ENCODE measurements at regions not wholly inside any gene's neighbourhood (a gene's known extent, or its start where the extent isn't known, plus 50 kb on each side); places are given as distances from the start of the nearest gene placed in this dataset.

- no peak overlapping the region for H3K27ac ChIP-seq (ENCODE audit: insufficient read length, low read depth, low read length)
- H3K27ac Mint-ChIP-seq = no peak overlapping the region
- H3K4me1 Mint-ChIP-seq = peaks cover 14 to 16% of the 10 kb centered on the region in 2 experiments
Measured at GRCh38 chr13:33945477-33945876, 127.5 kb downstream of the RFC3 start.

More at GRCh38 chr13:33945477-33945876, 127.5 kb downstream of the RFC3 start:
- Histone ChIP-seq H3K23me2 (ENCODE audit: insufficient read length, low read depth, low read length, poor library complexity, severe bottlenecking) (no peaks in the 10 kb centered on the region), H3K18ac (ENCODE audit: insufficient read length, low read depth, low read length) (no peak overlapping the region), H2BK15ac (ENCODE audit: low read depth, low read length) (no peak overlapping the region), H3K4ac (ENCODE audit: low read depth, low read length) (no peak overlapping the region), H3K4me1 (ENCODE audit: insufficient read depth, low read length) (no peaks in the 10 kb centered on the region), H3K79me1 (ENCODE audit: insufficient read depth, low read depth, low read length, poor library complexity, severe bottlenecking) (no peaks in the 10 kb centered on the region), H3K27me3 (ENCODE audit: insufficient read depth, low read length) (no peaks in the 10 kb centered on the region), H4K20me1 (ENCODE audit: control insufficient read depth, insufficient read depth, insufficient read length) (no peaks in the 10 kb centered on the region), H3T11ph (ENCODE audit: low read length) (no peak overlapping the region), H2BK120ac (ENCODE audit: low read depth, low read length, poor library complexity, severe bottlenecking) (no peak overlapping the region), H3K9me3 (ENCODE audit: control insufficient read depth, low read depth, low read length) (no peaks in the 10 kb centered on the region), H3K4me2 (ENCODE audit: insufficient read depth, insufficient read length, low read length) (no peak overlapping the region), H3K79me2 (ENCODE audit: insufficient read depth, low read length) (no peaks in the 10 kb centered on the region), H3K56ac (ENCODE audit: insufficient read length, low read depth, low read length) (no peak overlapping the region), H4K8ac (replicated peaks; ENCODE audit: insufficient read length, low read depth, low read length) (no peak overlapping the region), H2AK5ac (ENCODE audit: insufficient read length, low read length) (no peak overlapping the region), H2BK5ac (ENCODE audit: insufficient read length, low read length) (no peak overlapping the region), H3K9ac (ENCODE audit: extremely low read depth, insufficient read length, low read length) (no peak overlapping the region), H4K5ac (ENCODE audit: insufficient read length, low read depth, low read length) (no peak overlapping the region), H2BK12ac (ENCODE audit: insufficient read length, low read depth, low read length) (no peak overlapping the region), H3K14ac (ENCODE audit: insufficient read depth, low read length) (no peak overlapping the region), H4K91ac (ENCODE audit: insufficient read length, low read depth, low read length) (no peak overlapping the region), H2AFZ (ENCODE audit: low read length) (no peak overlapping the region), H3K23ac (ENCODE audit: insufficient read length, low read depth, low read length) (no peak overlapping the region), H2BK20ac (ENCODE audit: low read depth, low read length, poor library complexity, severe bottlenecking) (no peak overlapping the region)
- Mint-ChIP-seq H3K27me3 (ENCODE audit: low read depth) (no peaks in the 10 kb centered on the region), H3K36me3 (ENCODE audit: insufficient read depth in 1 of 3, low read depth in 3 of 3) (peaks cover 5 to 9% (median 9%) of the 10 kb centered on the region in 3 experiments; a peak in 6 of 7 replicates), H3K9me3 (no peaks in the 10 kb centered on the region; a peak in 4 of 5 replicates), H3K4me3 (no peak overlapping the region)
- WGBS (ENCODE audit: extremely low coverage, insufficient read length, low lambda C conversion rate) = no CpG with 5 or more reads among the region's 4 CpGs
- no peak for TF ChIP-seq CTCF (conservative IDR thresholded peaks at IDR 0.05)
- no peak for DNase-seq

Measured in H9 (cell line).